IMR-90 (cell line): ENCODE measurements at regions not wholly inside any gene's neighbourhood (a gene's known extent, or its start where the extent isn't known, plus 50 kb on each side); places are given as distances from the start of the nearest gene placed in this dataset.
A peak's percentile ranks its signal among the peaks of the same experiment; 100 is the strongest.

Source experiments
- ATAC-seq: fragments of 200-7000 bp; cut with Tn5 transposase; 2 replicates; pipeline ENCODE4 v1.9.1; 2020; ENCODE audit warnings: low read depth, mild to moderate bottlenecking, moderate library complexity
- BruUV-seq: library from RNA; stranded (reverse); fragments of 400-500 nt; replicated peaks from 2 replicates; lab custom pipeline; 2021; lab: Mats Ljungman, UMichigan
- CTCF ChIA-PET: fragments of 300-600 bp; formaldehyde crosslinking; extraction: SDS; loops from one replicate; lab custom pipeline; 2021; ENCODE audit warnings: antibody characterized with exemption; lab: Yijun Ruan, JAX
- POLR2A ChIA-PET: fragments of 300-600 bp; sonication (Branson Sonifier 250); formaldehyde crosslinking; loops from one replicate; lab custom pipeline; 2022; ENCODE audit warnings: antibody characterized with exemption; ENCODE audit not compliant: unreplicated experiment; lab: Charles Lee
- DNase-seq: peaks from one replicate; pipeline ENCODE4 v3.0.0; 2013
- H2AFZ ChIP-seq: replicated peaks from 2 replicates; pipeline ENCODE3; 2013; ENCODE audit warnings: low read length, mild to moderate bottlenecking; ENCODE audit not compliant: poor library complexity
- H2AK5ac ChIP-seq: 2 replicates; pipeline ENCODE4 v1.6.1; 2013; ENCODE audit warnings: low read depth, low read length, inconsistent platforms
- H2AK9ac ChIP-seq: replicated peaks from 2 replicates; pipeline ENCODE3; 2013; ENCODE audit warnings: mild to moderate bottlenecking, low read depth, low read length, moderate library complexity; ENCODE audit not compliant: poor library complexity
- H2BK120ac ChIP-seq: 2 replicates; pipeline ENCODE4 v1.6.1; 2013; ENCODE audit warnings: low read depth, low read length, inconsistent platforms
- H2BK15ac ChIP-seq: 3 replicates; pipeline ENCODE4 v1.6.1; 2013; ENCODE audit warnings: low read depth, low read length, inconsistent platforms
- H2BK20ac ChIP-seq: 2 replicates; pipeline ENCODE4 v1.6.1; 2013; ENCODE audit warnings: low read depth, mild to moderate bottlenecking, inconsistent platforms, low read length, moderate library complexity
- H2BK5ac ChIP-seq: 2 replicates; pipeline ENCODE4 v1.6.1; 2013; ENCODE audit warnings: mild to moderate bottlenecking, low read depth, low read length, inconsistent platforms; ENCODE audit not compliant: poor library complexity, severe bottlenecking
- H3K14ac ChIP-seq: replicated peaks from 2 replicates; pipeline ENCODE4 v1.6.1; 2013; ENCODE audit warnings: low read depth, low read length, inconsistent platforms
- H3K18ac ChIP-seq: 2 replicates; pipeline ENCODE4 v1.6.1; 2013; ENCODE audit warnings: low read depth, low read length, control low read depth
- H3K23ac ChIP-seq: 2 replicates; pipeline ENCODE4 v1.6.1; 2013; ENCODE audit warnings: low read depth, low read length, inconsistent platforms
- H3K27ac ChIP-seq: 2 replicates; pipeline ENCODE4 v1.5.1; 2013; ENCODE audit warnings: mild to moderate bottlenecking, control low read depth, low read length; ENCODE audit not compliant: insufficient read depth
- H3K27me3 ChIP-seq: 2 replicates; pipeline ENCODE4 v1.6.1; 2013; ENCODE audit warnings: low read length; ENCODE audit not compliant: control insufficient read depth, insufficient read depth
- H3K36me3 ChIP-seq: 2 replicates; pipeline ENCODE4 v1.6.1; 2013; ENCODE audit warnings: low read length, mixed read lengths; ENCODE audit not compliant: control insufficient read depth, insufficient read depth
- H3K4ac ChIP-seq: 2 replicates; pipeline ENCODE4 v1.6.1; 2013; ENCODE audit warnings: low read depth, low read length, inconsistent platforms
- H3K4me1 ChIP-seq: 2 replicates; pipeline ENCODE4 v1.6.1; 2013; ENCODE audit warnings: low read length, mixed read lengths; ENCODE audit not compliant: control insufficient read depth, insufficient read depth
- H3K4me2 ChIP-seq: 2 replicates; pipeline ENCODE4 v1.6.1; 2013; ENCODE audit warnings: low read depth, mild to moderate bottlenecking, control low read depth, low read length, moderate library complexity
- H3K4me3 ChIP-seq: 2 replicates; pipeline ENCODE4 v1.5.1; 2013; ENCODE audit warnings: low read depth, mild to moderate bottlenecking, control low read depth, low read length, moderate library complexity; ENCODE audit not compliant: insufficient read depth
- H3K56ac ChIP-seq: 2 replicates; pipeline ENCODE4 v1.6.1; 2013; ENCODE audit warnings: low read length, inconsistent platforms; ENCODE audit not compliant: insufficient read depth; ENCODE audit errors: extremely low read depth
- H3K79me1 ChIP-seq, 2 experiments: 2 replicates each; pipeline ENCODE4 v1.6.1; 2013; ENCODE audit warnings: low read length in 2 of 2, inconsistent platforms in 1 of 2, low read depth in 1 of 2
- H3K9ac ChIP-seq: 2 replicates; pipeline ENCODE4 v1.6.1; 2013; ENCODE audit warnings: low read depth, low read length, control low read depth
- H3K9me1 ChIP-seq: 2 replicates; pipeline ENCODE4 v1.6.1; 2013; ENCODE audit warnings: low read length, inconsistent platforms; ENCODE audit not compliant: insufficient read depth
- H3K9me3 ChIP-seq: 2 replicates; pipeline ENCODE4 v1.6.1; 2013; ENCODE audit warnings: low read length; ENCODE audit not compliant: control insufficient read depth, insufficient read depth
- H4K20me1 ChIP-seq: 2 replicates; pipeline ENCODE4 v1.6.1; 2013; ENCODE audit warnings: low read length, inconsistent platforms; ENCODE audit not compliant: insufficient read depth
- H4K5ac ChIP-seq: 2 replicates; pipeline ENCODE4 v1.6.1; 2013; ENCODE audit warnings: mild to moderate bottlenecking, low read depth, low read length, control low read depth
- H4K8ac ChIP-seq, 2 experiments: 2 replicates each; pipeline ENCODE4 v1.6.1; 2013; ENCODE audit warnings: low read depth in 2 of 2, low read length in 2 of 2, control low read depth in 1 of 2, inconsistent platforms in 1 of 2
- H4K91ac ChIP-seq: 2 replicates; pipeline ENCODE4 v1.6.1; 2013; ENCODE audit warnings: low read depth, low read length, inconsistent platforms; ENCODE audit not compliant: insufficient read depth
- BHLHE40 ChIP-seq: fragments of 150-350 bp; IDR thresholded peaks from 2 replicates; pipeline ENCODE4 v1.6.1; 2016; ENCODE audit warnings: mild to moderate bottlenecking, low read depth, low read length
- CHD1 ChIP-seq: IDR thresholded peaks from 2 replicates; pipeline ENCODE4 v1.6.1; 2012; ENCODE audit warnings: low read depth, low read length, improper control_type of control experiment
- MAFK ChIP-seq: IDR thresholded peaks from 2 replicates; pipeline ENCODE4 v1.6.1; 2012; ENCODE audit warnings: low read depth, low read length, improper control_type of control experiment
- MAZ ChIP-seq: IDR thresholded peaks from 2 replicates; pipeline ENCODE4 v1.6.1; 2012; ENCODE audit warnings: low read depth, mild to moderate bottlenecking, low read length, improper control_type of control experiment, moderate library complexity, borderline replicate concordance
- MXI1 ChIP-seq: IDR thresholded peaks from 2 replicates; pipeline ENCODE4 v1.6.1; 2012; ENCODE audit warnings: low read depth, mild to moderate bottlenecking, low read length, moderate library complexity, borderline replicate concordance
- NFE2L2 ChIP-seq: fragments of 150-350 bp; IDR thresholded peaks from 2 replicates; pipeline ENCODE4 v1.6.1; 2016; ENCODE audit warnings: low read depth, mild to moderate bottlenecking, low read length
- POLR2A ChIP-seq: IDR thresholded peaks from 2 replicates; pipeline ENCODE4 v1.6.1; 2012; ENCODE audit warnings: mild to moderate bottlenecking, low read depth, low read length
- RAD21 ChIP-seq: IDR thresholded peaks from 2 replicates; pipeline ENCODE4 v1.6.1; 2012; ENCODE audit warnings: low read length, improper control_type of control experiment
- RCOR1 ChIP-seq: IDR thresholded peaks from 2 replicates; pipeline ENCODE4 v1.6.1; 2012; ENCODE audit warnings: mild to moderate bottlenecking, low read length, improper control_type of control experiment; ENCODE audit not compliant: insufficient replicate concordance
- RFX5 ChIP-seq: IDR thresholded peaks from 2 replicates; pipeline ENCODE4 v1.8.0; 2012; ENCODE audit warnings: low read depth, mild to moderate bottlenecking, low read length, moderate library complexity
- SMC3 ChIP-seq: fragments of 150-350 bp; IDR thresholded peaks from 2 replicates; pipeline ENCODE4 v1.6.1; 2016; ENCODE audit warnings: low read depth, mild to moderate bottlenecking, antibody characterized with exemption, low read length, moderate library complexity
- WGBS, 2 experiments: methylation state at CpG; one replicate each; pipeline versions ENCODE4 v1.1.5 to v1.1.7; 2013; ENCODE audit warnings: missing lambda C conversion rate in 2 of 2; ENCODE audit not compliant: insufficient read length in 1 of 2; ENCODE audit errors: extremely low coverage in 2 of 2; 5-methylcytosine and 5-hydroxymethylcytosine counted together
- dilution Hi-C: fragments of 300-500 bp; cut with HindIII; formaldehyde crosslinking; loops from one replicate; pipeline ENCODE4 v1.14.3; 2018; ENCODE audit warnings: low sequenced_read_pairs; ENCODE audit not compliant: unreplicated experiment
- in situ Hi-C: fragments of 300-500 bp; cut with MboI; formaldehyde crosslinking; loops from 3 replicates; pipeline ENCODE4 v1.14.3; 2019; ENCODE audit warnings: low sequenced_read_pairs, inconsistent platforms, mixed read lengths
- intact Hi-C: fragments of 100-400 bp; cut with micrococcal nuclease; formaldehyde crosslinking; loops from 2 replicates; pipeline ENCODE4 v1.10.0; 2022
- TF ChIP-seq, protein P1 (sequence below): fragments of 150-350 bp; IDR thresholded peaks from 2 replicates; pipeline ENCODE4 v1.6.1; 2017; ENCODE audit warnings: mild to moderate bottlenecking, antibody characterized with exemption, low read length, low read depth
- TF ChIP-seq, protein P2 (sequence below): conservative IDR thresholded peaks from 2 replicates; pipeline ENCODE4 v1.5.1; 2012; ENCODE audit warnings: mild to moderate bottlenecking, low read depth, low read length, improper control_type of control experiment
- TF ChIP-seq, protein P3 (sequence below): fragments of 150-350 bp; IDR thresholded peaks from 2 replicates; pipeline ENCODE4 v1.6.1; 2016; ENCODE audit warnings: low read depth, mild to moderate bottlenecking, low read length, moderate library complexity, borderline replicate concordance

DNA sequence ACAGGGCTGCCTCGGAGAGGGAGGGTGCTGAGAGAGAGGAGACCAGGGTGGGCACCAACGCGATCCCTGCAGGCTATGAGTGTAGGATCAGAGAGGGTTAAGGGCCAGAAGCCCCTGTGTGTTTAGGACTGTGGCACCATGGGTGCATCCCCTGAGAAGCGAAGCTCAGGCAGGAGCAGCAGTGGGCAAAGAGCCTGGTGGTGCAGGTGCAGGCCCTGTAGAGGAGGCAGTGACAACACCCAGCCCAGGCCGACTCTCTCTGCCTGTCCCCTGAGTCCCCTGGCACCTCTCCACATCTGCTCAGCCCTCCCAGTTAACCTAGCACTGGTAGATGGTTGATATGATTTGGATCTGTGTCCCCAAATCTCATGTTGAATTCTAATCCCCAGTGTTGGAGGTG lies 139.8 kb downstream of the RNF152 start:
- dilution Hi-C loops, result no loop called here
- intact Hi-C loops, result no loop called here
- BruUV-seq, result no TSS peak

More for the DNA sequence above, 139.8 kb downstream of the RNF152 start:
- Histone ChIP-seq H3K18ac (no peak overlapping the region), H3K4me2 (no peak overlapping the region), H4K8ac (no peak overlapping the region), H4K5ac (no peak overlapping the region), H2AK5ac (no peak overlapping the region), H3K23ac (no peak overlapping the region), H4K20me1 (no peaks in the 10 kb centered on the region), H2AFZ (peak overlapping the region; percentile 37), H3K79me1 (no peaks in the 10 kb centered on the region), H2BK15ac (no peak overlapping the region), H3K9me3 (no peaks in the 10 kb centered on the region), H3K27me3 (no peaks in the 10 kb centered on the region), H3K4ac (no peak overlapping the region), H3K4me3 (no peak overlapping the region), H3K14ac (no peak overlapping the region), H3K36me3 (no peaks in the 10 kb centered on the region), H3K27ac (no peak overlapping the region), H2BK20ac (no peak overlapping the region), H3K4me1 (peaks cover 1% of the 10 kb centered on the region; the same call in 1 of the 2 replicates), H4K91ac (no peak overlapping the region), H2AK9ac (no peak overlapping the region), H3K9ac (no peak overlapping the region), H3K9me1 (no peaks in the 10 kb centered on the region), H2BK120ac (no peak overlapping the region), H2BK5ac (no peak overlapping the region), H3K56ac (no peak overlapping the region)
- ATAC-seq (no peak), DNase-seq (no peak)
- 83% methylated on average over 1 of the region's 5 CpGs; no CpG with 5 or more reads in 1 of the 2 experiments for WGBS, 2 experiments
- CTCF ChIA-PET, result no interaction called here
- POLR2A ChIA-PET, result no interaction called here
- TF ChIP-seq BHLHE40, result no peak
- no peak for TF ChIP-seq MAFK
- TF ChIP-seq, protein P1, sequence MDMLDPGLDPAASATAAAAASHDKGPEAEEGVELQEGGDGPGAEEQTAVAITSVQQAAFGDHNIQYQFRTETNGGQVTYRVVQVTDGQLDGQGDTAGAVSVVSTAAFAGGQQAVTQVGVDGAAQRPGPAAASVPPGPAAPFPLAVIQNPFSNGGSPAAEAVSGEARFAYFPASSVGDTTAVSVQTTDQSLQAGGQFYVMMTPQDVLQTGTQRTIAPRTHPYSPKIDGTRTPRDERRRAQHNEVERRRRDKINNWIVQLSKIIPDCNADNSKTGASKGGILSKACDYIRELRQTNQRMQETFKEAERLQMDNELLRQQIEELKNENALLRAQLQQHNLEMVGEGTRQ, result no peak
- TF ChIP-seq SMC3, result no peak
- TF ChIP-seq POLR2A, result no peak
- TF ChIP-seq MAZ, result no peak
- TF ChIP-seq, protein P2, sequence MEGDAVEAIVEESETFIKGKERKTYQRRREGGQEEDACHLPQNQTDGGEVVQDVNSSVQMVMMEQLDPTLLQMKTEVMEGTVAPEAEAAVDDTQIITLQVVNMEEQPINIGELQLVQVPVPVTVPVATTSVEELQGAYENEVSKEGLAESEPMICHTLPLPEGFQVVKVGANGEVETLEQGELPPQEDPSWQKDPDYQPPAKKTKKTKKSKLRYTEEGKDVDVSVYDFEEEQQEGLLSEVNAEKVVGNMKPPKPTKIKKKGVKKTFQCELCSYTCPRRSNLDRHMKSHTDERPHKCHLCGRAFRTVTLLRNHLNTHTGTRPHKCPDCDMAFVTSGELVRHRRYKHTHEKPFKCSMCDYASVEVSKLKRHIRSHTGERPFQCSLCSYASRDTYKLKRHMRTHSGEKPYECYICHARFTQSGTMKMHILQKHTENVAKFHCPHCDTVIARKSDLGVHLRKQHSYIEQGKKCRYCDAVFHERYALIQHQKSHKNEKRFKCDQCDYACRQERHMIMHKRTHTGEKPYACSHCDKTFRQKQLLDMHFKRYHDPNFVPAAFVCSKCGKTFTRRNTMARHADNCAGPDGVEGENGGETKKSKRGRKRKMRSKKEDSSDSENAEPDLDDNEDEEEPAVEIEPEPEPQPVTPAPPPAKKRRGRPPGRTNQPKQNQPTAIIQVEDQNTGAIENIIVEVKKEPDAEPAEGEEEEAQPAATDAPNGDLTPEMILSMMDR, result no peak
- TF ChIP-seq MXI1, result no peak
- TF ChIP-seq RCOR1, result no peak
- no peak for TF ChIP-seq RFX5
- no peak for TF ChIP-seq CHD1
- TF ChIP-seq RAD21, result no peak
- no peak for TF ChIP-seq NFE2L2
- TF ChIP-seq, protein P3, sequence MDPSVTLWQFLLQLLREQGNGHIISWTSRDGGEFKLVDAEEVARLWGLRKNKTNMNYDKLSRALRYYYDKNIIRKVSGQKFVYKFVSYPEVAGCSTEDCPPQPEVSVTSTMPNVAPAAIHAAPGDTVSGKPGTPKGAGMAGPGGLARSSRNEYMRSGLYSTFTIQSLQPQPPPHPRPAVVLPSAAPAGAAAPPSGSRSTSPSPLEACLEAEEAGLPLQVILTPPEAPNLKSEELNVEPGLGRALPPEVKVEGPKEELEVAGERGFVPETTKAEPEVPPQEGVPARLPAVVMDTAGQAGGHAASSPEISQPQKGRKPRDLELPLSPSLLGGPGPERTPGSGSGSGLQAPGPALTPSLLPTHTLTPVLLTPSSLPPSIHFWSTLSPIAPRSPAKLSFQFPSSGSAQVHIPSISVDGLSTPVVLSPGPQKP, result no peak
- in situ Hi-C loops, result no loop called here
